ENCODE measurements at regions not wholly inside any gene's neighbourhood (a gene's known extent, or its start where the extent isn't known, plus 50 kb on each side); places are given as distances from the start of the nearest gene placed in this dataset.

DNA sequence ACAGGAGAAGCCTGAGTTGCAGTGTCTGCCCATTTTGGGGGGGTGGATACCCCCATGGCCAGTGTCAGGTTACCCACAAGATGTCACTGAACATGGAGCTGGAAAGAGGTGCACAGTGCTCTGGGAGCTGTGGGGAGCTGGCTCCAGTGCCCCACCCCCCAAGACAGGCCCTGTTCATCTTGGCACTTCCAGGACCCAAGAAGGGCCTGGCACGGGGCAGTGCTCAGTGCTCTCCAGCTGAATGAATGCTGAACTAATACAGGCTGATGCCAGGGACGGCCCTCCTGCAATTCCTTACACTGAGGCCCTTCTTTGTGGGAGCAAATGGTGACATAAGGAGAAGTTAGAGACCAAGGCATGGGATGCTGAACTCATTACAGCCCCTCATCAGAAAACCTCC, 163.4 kb upstream of the GLI2 start:
- intact Hi-C loops (cut with DNase I) = no loop called here
- no peak for FAIRE-seq
- H3K36me3 ChIP-seq (ENCODE audit: control insufficient read depth in 2 of 3, insufficient read depth in 3 of 3, low read length in 3 of 3) = no peaks in the 10 kb centered on the region

DNA sequence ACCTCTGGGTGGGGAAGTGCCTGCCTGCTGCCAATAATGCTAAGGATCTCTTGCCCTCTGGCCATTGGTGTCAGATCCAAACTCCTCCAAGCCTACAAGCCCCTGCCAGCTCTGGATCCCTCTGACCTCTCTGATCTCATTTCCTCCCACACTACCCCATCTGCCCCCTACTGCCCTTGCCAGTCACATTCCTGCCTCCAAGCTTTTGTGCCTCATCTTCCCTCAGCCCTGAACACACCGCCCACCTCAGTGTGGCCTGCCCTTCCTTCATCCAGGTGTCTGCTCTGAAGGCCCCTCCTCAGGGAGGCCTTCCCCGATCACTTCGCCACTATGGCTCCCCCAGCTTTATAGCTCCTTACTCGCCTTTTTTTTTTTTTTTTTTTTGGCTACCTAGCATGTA, 161.0 kb upstream of the GLI2 start:
- Histone ChIP-seq H3K9ac (ENCODE audit: low read length in 3 of 3) (no peak overlapping the region), H3K27ac (ENCODE audit: low read depth in 2 of 2, low read length in 2 of 2) (no peak overlapping the region), H3K9me3 (ENCODE audit: control insufficient read depth in 2 of 3, insufficient read depth in 1 of 3, low read length in 3 of 3) (no peaks in the 10 kb centered on the region), H3K36me3 (ENCODE audit: control insufficient read depth in 2 of 3, insufficient read depth in 3 of 3, low read length in 3 of 3) (no peaks in the 10 kb centered on the region), H3K4me1 (ENCODE audit: control insufficient read depth in 2 of 3, insufficient read depth in 2 of 3, low read depth in 1 of 3, low read length in 3 of 3) (peaks cover 0 to 3% (median 0%) of the 10 kb centered on the region in 3 donors), H3K27me3 (ENCODE audit: control insufficient read depth, insufficient read depth, low read length) (peaks cover 18% of the 10 kb centered on the region), H3K4me3 (ENCODE audit: low read length in 3 of 3) (no peak overlapping the region)
- intact Hi-C loops (cut with DNase I) = no loop called here
- TF ChIP-seq, protein P1, sequence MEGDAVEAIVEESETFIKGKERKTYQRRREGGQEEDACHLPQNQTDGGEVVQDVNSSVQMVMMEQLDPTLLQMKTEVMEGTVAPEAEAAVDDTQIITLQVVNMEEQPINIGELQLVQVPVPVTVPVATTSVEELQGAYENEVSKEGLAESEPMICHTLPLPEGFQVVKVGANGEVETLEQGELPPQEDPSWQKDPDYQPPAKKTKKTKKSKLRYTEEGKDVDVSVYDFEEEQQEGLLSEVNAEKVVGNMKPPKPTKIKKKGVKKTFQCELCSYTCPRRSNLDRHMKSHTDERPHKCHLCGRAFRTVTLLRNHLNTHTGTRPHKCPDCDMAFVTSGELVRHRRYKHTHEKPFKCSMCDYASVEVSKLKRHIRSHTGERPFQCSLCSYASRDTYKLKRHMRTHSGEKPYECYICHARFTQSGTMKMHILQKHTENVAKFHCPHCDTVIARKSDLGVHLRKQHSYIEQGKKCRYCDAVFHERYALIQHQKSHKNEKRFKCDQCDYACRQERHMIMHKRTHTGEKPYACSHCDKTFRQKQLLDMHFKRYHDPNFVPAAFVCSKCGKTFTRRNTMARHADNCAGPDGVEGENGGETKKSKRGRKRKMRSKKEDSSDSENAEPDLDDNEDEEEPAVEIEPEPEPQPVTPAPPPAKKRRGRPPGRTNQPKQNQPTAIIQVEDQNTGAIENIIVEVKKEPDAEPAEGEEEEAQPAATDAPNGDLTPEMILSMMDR (IDR thresholded peaks at IDR 0.05; ENCODE audit: borderline replicate concordance, extremely low read depth, insufficient read depth) = no peak
- peak in 1 of 5 donors; percentile 52 for DNase-seq
- no peak for FAIRE-seq

More for the DNA sequence above, 163.4 kb upstream of the GLI2 start:
- TF ChIP-seq, protein P1 (IDR thresholded peaks at IDR 0.05; ENCODE audit: borderline replicate concordance, extremely low read depth, insufficient read depth) = no peak
- H3K27ac ChIP-seq (ENCODE audit: low read depth in 2 of 2, low read length in 2 of 2) = no peak overlapping the region
- H3K9me3 ChIP-seq (ENCODE audit: control insufficient read depth in 2 of 3, insufficient read depth in 1 of 3, low read length in 3 of 3) = no peaks in the 10 kb centered on the region
- no peak overlapping the region for H3K9ac ChIP-seq (ENCODE audit: low read length in 3 of 3)
- no peak for DNase-seq
- H3K4me1 ChIP-seq (ENCODE audit: control insufficient read depth in 2 of 3, insufficient read depth in 2 of 3, low read depth in 1 of 3, low read length in 3 of 3) = peaks cover 0 to 11% (median 7%) of the 10 kb centered on the region in 3 donors
- no peak overlapping the region for H3K4me3 ChIP-seq (ENCODE audit: low read length in 3 of 3)
- H3K27me3 ChIP-seq (ENCODE audit: control insufficient read depth, insufficient read depth, low read length) = peaks cover 15% of the 10 kb centered on the region

DNA sequence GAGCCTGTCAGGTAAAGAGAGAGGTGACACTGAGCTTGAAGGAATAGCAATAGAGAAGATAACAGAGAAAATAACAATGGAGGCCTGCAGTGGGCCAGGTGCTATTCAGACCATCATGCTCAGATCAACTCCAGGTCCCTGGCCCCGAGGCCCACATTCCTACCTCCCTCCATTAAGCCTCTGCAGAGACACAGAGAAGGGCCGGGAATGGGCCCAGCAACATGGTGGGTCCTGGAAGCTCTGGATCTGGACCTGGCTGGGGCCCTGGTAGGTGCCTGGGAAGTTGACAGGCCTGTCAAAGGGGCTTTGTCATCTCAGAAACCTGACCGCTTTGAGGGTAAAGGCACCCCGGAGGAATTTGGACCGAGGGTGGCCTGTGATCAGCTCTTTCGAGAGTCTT, 159.7 kb upstream of the GLI2 start:
- no peak overlapping the region for H3K4me3 ChIP-seq (ENCODE audit: low read length in 3 of 3)
- intact Hi-C loops (cut with DNase I) = no loop called here
- FAIRE-seq (no peak), DNase-seq (peak in 1 of 5 donors; percentile 45)
- peaks cover 18% of the 10 kb centered on the region for H3K27me3 ChIP-seq (ENCODE audit: control insufficient read depth, insufficient read depth, low read length)
- no peaks in the 10 kb centered on the region for H3K9me3 ChIP-seq (ENCODE audit: control insufficient read depth in 2 of 3, insufficient read depth in 1 of 3, low read length in 3 of 3)
- H3K4me1 ChIP-seq (ENCODE audit: control insufficient read depth in 2 of 3, insufficient read depth in 2 of 3, low read depth in 1 of 3, low read length in 3 of 3) = peaks cover 0 to 3% (median 0%) of the 10 kb centered on the region in 3 donors
- no peaks in the 10 kb centered on the region for H3K36me3 ChIP-seq (ENCODE audit: control insufficient read depth in 2 of 3, insufficient read depth in 3 of 3, low read length in 3 of 3)
- H3K9ac ChIP-seq (ENCODE audit: low read length in 3 of 3) = no peak overlapping the region
- TF ChIP-seq, protein P1 (IDR thresholded peaks at IDR 0.05; ENCODE audit: borderline replicate concordance, extremely low read depth, insufficient read depth) = no peak
- H3K27ac ChIP-seq (ENCODE audit: low read depth in 2 of 2, low read length in 2 of 2) = no peak overlapping the region

Measured in kidney (tissue), 13 donors.